ENCODE measurements at regions not wholly inside any gene's neighbourhood (a gene's known extent, or its start where the extent isn't known, plus 50 kb on each side); places are given as distances from the start of the nearest gene placed in this dataset.
"Not testable (repeated sequence)": the region's sequence is repeated elsewhere in the genome, so short reads cannot be mapped to it uniquely, and the experiment has no call there.

DNA sequence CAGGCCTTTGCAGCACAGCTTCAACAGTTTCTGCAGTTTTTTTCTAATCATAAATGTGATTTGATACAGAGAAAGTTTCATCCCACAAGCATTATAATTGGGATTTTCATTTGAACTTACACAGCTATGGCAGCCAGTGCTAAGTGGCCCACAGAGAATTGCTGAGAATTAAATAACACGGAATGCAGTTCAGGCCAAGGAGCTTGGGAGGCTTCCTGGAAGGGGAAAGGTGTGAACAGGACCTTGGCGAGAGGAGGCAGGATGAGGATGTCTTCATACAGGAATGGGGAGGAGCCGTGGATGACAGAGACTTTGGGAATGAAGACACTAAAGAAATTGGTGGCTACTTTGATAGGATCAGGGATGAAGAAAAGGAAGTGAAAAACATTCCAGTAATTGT is 95.3 kb downstream of the ZNF22 start:
- no peaks in the 10 kb centered on the region for H3K27me3 ChIP-seq
- TF ChIP-seq, protein P1, sequence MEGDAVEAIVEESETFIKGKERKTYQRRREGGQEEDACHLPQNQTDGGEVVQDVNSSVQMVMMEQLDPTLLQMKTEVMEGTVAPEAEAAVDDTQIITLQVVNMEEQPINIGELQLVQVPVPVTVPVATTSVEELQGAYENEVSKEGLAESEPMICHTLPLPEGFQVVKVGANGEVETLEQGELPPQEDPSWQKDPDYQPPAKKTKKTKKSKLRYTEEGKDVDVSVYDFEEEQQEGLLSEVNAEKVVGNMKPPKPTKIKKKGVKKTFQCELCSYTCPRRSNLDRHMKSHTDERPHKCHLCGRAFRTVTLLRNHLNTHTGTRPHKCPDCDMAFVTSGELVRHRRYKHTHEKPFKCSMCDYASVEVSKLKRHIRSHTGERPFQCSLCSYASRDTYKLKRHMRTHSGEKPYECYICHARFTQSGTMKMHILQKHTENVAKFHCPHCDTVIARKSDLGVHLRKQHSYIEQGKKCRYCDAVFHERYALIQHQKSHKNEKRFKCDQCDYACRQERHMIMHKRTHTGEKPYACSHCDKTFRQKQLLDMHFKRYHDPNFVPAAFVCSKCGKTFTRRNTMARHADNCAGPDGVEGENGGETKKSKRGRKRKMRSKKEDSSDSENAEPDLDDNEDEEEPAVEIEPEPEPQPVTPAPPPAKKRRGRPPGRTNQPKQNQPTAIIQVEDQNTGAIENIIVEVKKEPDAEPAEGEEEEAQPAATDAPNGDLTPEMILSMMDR (IDR thresholded peaks at IDR 0.05; ENCODE audit: poor library complexity): no peak
- TF ChIP-seq EZH2 (IDR thresholded peaks at IDR 0.05; ENCODE audit: borderline replicate concordance): no peak
- no peak for TF ChIP-seq EZH2phosphoT487 (IDR thresholded peaks at IDR 0.05; ENCODE audit: low read depth, severe bottlenecking, unreplicated experiment)
- no peak overlapping the region for H3K4me3 ChIP-seq
- WGBS (ENCODE audit: low lambda C conversion rate, missing lambda C conversion rate): 74% methylated on average over 3 of the region's 3 CpGs
- no peak overlapping the region for H3K27ac ChIP-seq
- H3K79me2 ChIP-seq: no peaks in the 10 kb centered on the region
- no peaks in the 10 kb centered on the region for H4K20me1 ChIP-seq (ENCODE audit: insufficient read depth, poor library complexity, severe bottlenecking)
- no peaks in the 10 kb centered on the region for H3K9me2 ChIP-seq (replicated peaks; ENCODE audit: insufficient read depth)
- no peak for DNase-seq (ENCODE audit: low spot score)
- no peak overlapping the region for H3K4me2 ChIP-seq
- no peaks in the 10 kb centered on the region for H3K4me1 ChIP-seq (ENCODE audit: insufficient read depth)
- no peaks in the 10 kb centered on the region for H3K9me3 ChIP-seq (ENCODE audit: low read depth)
- H3K36me3 ChIP-seq (replicated peaks; ENCODE audit: insufficient read depth, low read depth): no peaks in the 10 kb centered on the region
- no peak overlapping the region for H2AFZ ChIP-seq

DNA sequence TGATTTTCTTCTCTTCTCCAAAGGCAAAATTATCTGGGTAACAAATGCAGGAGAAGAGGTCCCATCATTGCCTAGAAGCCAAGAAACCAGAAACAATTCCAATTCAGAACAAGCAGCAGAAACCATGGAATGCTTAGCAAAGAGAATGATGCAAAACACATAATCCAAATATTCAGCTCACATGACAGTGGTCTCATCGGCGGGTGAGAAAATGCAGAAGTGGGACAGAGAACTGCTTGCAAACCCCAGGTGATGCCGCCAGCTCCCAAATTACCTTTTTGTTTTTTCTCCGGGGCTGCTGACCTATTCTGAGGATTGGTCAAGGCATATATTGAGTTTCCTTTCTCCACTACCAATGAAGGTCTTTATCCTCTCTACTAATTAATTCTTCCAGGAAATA is 99.7 kb downstream of the ZNF22 start:
- WGBS (ENCODE audit: low lambda C conversion rate, missing lambda C conversion rate): 98% methylated on average over 4 of the region's 4 CpGs
- Histone ChIP-seq H3K27ac (no peak overlapping the region), H3K9me2 (replicated peaks; ENCODE audit: insufficient read depth) (no peaks in the 10 kb centered on the region), H2AFZ (no peak overlapping the region), H3K27me3 (peaks cover 3% of the 10 kb centered on the region), H3K4me2 (no peak overlapping the region), H3K36me3 (replicated peaks; ENCODE audit: insufficient read depth, low read depth) (no peaks in the 10 kb centered on the region), H4K20me1 (ENCODE audit: insufficient read depth, poor library complexity, severe bottlenecking) (no peaks in the 10 kb centered on the region), H3K9me3 (ENCODE audit: low read depth) (no peaks in the 10 kb centered on the region), H3K79me2 (no peaks in the 10 kb centered on the region), H3K4me3 (no peak overlapping the region), H3K4me1 (ENCODE audit: insufficient read depth) (no peaks in the 10 kb centered on the region)
- TF ChIP-seq, protein P1 (IDR thresholded peaks at IDR 0.05; ENCODE audit: poor library complexity): no peak
- TF ChIP-seq EZH2 (IDR thresholded peaks at IDR 0.05; ENCODE audit: borderline replicate concordance) (no peak), EZH2phosphoT487 (IDR thresholded peaks at IDR 0.05; ENCODE audit: low read depth, severe bottlenecking, unreplicated experiment) (no peak)
- DNase-seq (ENCODE audit: low spot score): no peak

DNA sequence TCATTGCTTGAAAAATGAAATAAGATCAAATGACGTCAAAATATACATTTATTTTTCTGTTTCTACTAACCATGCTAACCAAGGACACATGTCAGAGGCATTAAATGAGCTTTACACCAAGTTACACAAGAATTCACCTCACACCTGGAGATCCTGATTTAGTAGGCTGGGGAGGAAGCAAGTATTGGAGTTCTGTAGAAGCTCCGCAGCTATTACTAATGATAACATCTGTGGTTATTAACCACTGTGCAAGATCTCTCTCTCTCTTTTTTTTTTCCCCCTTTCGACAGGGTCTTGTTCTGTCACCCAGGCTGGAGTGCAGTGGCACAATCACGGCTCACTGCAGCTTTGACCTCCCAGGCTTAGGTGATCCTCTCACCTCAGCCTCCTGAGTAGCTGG is 104.0 kb downstream of the ZNF22 start:
- Histone ChIP-seq H3K79me2 (no peaks in the 10 kb centered on the region), H3K27me3 (peaks cover 3% of the 10 kb centered on the region), H3K36me3 (replicated peaks; ENCODE audit: insufficient read depth, low read depth) (no peaks in the 10 kb centered on the region), H4K20me1 (ENCODE audit: insufficient read depth, poor library complexity, severe bottlenecking) (no peaks in the 10 kb centered on the region), H3K4me2 (no peak overlapping the region), H2AFZ (no peak overlapping the region), H3K27ac (no peak overlapping the region), H3K9me3 (ENCODE audit: low read depth) (no peaks in the 10 kb centered on the region), H3K4me1 (ENCODE audit: insufficient read depth) (no peaks in the 10 kb centered on the region), H3K4me3 (no peak overlapping the region), H3K9me2 (replicated peaks; ENCODE audit: insufficient read depth) (no peaks in the 10 kb centered on the region)
- TF ChIP-seq, protein P1 (IDR thresholded peaks at IDR 0.05; ENCODE audit: poor library complexity): no peak
- TF ChIP-seq EZH2 (IDR thresholded peaks at IDR 0.05; ENCODE audit: borderline replicate concordance) (no peak), EZH2phosphoT487 (IDR thresholded peaks at IDR 0.05; ENCODE audit: low read depth, severe bottlenecking, unreplicated experiment) (no peak)
- WGBS (ENCODE audit: low lambda C conversion rate, missing lambda C conversion rate): 68% methylated on average over 4 of the region's 4 CpGs
- DNase-seq (ENCODE audit: low spot score): no peak

DNA sequence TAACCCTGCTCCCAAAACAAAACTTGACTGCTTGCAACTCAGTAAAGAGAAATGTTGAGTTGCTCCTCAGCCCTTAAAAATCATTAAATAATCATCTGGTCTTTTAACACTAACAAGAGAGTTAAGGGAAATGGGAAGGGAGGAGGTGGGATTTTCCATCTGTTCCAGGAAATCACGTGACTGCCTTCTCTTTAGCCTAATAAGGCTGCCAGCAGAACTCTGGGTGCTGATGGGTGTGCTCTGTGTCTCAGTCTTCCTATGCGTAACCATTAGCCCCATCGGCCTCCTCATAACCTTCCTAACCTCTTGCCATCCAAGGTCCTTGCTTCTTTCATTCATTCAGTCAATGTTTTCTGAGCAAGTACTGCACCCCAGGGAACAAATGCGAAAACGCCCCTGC is 104.6 kb downstream of the ZNF22 start:
- not testable (repeated sequence) for H3K9me2 ChIP-seq (replicated peaks; ENCODE audit: insufficient read depth); H3K4me3 ChIP-seq; H2AFZ ChIP-seq; H3K4me2 ChIP-seq; H3K79me2 ChIP-seq; H3K27me3 ChIP-seq; H3K9me3 ChIP-seq (ENCODE audit: low read depth); H3K27ac ChIP-seq; H3K36me3 ChIP-seq (replicated peaks; ENCODE audit: insufficient read depth, low read depth); H4K20me1 ChIP-seq (ENCODE audit: insufficient read depth, poor library complexity, severe bottlenecking); H3K4me1 ChIP-seq (ENCODE audit: insufficient read depth); DNase-seq (ENCODE audit: low spot score)
- 69% methylated on average over 5 of the region's 5 CpGs for WGBS (ENCODE audit: low lambda C conversion rate, missing lambda C conversion rate)

Measured in hepatocyte (in vitro differentiated cells).